ENCODE measurements at regions not wholly inside any gene's neighbourhood (a gene's known extent, or its start where the extent isn't known, plus 50 kb on each side); places are given as distances from the start of the nearest gene placed in this dataset.

DNA sequence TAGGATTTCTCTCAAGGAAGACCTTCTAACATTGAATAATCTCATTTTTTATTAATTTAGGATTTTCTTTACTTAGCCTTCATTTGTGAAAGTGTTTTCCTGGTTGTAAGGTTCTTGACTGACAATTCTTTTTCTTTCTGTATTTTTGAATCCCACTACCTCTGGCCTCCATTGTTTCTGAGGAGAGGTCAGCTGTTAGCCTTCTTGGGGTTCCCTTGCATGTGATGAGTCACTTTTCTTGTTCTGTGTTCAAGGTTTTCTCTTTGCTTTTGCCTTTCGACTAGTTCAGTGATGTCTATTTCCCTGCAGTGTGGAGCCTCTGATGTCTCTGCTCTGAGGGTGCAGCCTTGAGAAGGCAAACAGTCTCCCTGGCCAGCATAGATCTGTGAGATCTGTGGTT lies 304.1 kb upstream of the ZNF32 start:
- TF ChIP-seq, protein P1, sequence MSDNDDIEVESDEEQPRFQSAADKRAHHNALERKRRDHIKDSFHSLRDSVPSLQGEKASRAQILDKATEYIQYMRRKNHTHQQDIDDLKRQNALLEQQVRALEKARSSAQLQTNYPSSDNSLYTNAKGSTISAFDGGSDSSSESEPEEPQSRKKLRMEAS (IDR thresholded peaks at IDR 0.05) = no peak
- TF ChIP-seq, protein P2, sequence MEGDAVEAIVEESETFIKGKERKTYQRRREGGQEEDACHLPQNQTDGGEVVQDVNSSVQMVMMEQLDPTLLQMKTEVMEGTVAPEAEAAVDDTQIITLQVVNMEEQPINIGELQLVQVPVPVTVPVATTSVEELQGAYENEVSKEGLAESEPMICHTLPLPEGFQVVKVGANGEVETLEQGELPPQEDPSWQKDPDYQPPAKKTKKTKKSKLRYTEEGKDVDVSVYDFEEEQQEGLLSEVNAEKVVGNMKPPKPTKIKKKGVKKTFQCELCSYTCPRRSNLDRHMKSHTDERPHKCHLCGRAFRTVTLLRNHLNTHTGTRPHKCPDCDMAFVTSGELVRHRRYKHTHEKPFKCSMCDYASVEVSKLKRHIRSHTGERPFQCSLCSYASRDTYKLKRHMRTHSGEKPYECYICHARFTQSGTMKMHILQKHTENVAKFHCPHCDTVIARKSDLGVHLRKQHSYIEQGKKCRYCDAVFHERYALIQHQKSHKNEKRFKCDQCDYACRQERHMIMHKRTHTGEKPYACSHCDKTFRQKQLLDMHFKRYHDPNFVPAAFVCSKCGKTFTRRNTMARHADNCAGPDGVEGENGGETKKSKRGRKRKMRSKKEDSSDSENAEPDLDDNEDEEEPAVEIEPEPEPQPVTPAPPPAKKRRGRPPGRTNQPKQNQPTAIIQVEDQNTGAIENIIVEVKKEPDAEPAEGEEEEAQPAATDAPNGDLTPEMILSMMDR (IDR thresholded peaks at IDR 0.05; ENCODE audit: low read depth, low read length, missing input control) = no peak
- TF ChIP-seq RAD21 (IDR thresholded peaks at IDR 0.05) (no peak), JUND (IDR thresholded peaks at IDR 0.05) (no peak), TAF1 (conservative IDR thresholded peaks at IDR 0.05) (no peak), NR2F2 (IDR thresholded peaks at IDR 0.05) (no peak), FOXA1 (IDR thresholded peaks at IDR 0.05) (no peak), EGR1 (IDR thresholded peaks at IDR 0.05; ENCODE audit: low read depth in 2 of 2) (no peak), SP1 (IDR thresholded peaks at IDR 0.05) (no peak), YY1 (IDR thresholded peaks at IDR 0.05) (no peak)
- TF ChIP-seq, protein P3, sequence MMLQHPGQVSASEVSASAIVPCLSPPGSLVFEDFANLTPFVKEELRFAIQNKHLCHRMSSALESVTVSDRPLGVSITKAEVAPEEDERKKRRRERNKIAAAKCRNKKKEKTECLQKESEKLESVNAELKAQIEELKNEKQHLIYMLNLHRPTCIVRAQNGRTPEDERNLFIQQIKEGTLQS (IDR thresholded peaks at IDR 0.05) = no peak
- TF ChIP-seq, protein P4, sequence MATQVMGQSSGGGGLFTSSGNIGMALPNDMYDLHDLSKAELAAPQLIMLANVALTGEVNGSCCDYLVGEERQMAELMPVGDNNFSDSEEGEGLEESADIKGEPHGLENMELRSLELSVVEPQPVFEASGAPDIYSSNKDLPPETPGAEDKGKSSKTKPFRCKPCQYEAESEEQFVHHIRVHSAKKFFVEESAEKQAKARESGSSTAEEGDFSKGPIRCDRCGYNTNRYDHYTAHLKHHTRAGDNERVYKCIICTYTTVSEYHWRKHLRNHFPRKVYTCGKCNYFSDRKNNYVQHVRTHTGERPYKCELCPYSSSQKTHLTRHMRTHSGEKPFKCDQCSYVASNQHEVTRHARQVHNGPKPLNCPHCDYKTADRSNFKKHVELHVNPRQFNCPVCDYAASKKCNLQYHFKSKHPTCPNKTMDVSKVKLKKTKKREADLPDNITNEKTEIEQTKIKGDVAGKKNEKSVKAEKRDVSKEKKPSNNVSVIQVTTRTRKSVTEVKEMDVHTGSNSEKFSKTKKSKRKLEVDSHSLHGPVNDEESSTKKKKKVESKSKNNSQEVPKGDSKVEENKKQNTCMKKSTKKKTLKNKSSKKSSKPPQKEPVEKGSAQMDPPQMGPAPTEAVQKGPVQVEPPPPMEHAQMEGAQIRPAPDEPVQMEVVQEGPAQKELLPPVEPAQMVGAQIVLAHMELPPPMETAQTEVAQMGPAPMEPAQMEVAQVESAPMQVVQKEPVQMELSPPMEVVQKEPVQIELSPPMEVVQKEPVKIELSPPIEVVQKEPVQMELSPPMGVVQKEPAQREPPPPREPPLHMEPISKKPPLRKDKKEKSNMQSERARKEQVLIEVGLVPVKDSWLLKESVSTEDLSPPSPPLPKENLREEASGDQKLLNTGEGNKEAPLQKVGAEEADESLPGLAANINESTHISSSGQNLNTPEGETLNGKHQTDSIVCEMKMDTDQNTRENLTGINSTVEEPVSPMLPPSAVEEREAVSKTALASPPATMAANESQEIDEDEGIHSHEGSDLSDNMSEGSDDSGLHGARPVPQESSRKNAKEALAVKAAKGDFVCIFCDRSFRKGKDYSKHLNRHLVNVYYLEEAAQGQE (IDR thresholded peaks at IDR 0.05) = no peak
- TF ChIP-seq, protein P5, sequence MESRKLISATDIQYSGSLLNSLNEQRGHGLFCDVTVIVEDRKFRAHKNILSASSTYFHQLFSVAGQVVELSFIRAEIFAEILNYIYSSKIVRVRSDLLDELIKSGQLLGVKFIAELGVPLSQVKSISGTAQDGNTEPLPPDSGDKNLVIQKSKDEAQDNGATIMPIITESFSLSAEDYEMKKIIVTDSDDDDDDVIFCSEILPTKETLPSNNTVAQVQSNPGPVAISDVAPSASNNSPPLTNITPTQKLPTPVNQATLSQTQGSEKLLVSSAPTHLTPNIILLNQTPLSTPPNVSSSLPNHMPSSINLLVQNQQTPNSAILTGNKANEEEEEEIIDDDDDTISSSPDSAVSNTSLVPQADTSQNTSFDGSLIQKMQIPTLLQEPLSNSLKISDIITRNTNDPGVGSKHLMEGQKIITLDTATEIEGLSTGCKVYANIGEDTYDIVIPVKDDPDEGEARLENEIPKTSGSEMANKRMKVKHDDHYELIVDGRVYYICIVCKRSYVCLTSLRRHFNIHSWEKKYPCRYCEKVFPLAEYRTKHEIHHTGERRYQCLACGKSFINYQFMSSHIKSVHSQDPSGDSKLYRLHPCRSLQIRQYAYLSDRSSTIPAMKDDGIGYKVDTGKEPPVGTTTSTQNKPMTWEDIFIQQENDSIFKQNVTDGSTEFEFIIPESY (IDR thresholded peaks at IDR 0.05) = no peak

Data from liver (tissue), 3 donors.